ENCODE measurements at regions not wholly inside any gene's neighbourhood (a gene's known extent, or its start where the extent isn't known, plus 50 kb on each side); places are given as distances from the start of the nearest gene placed in this dataset.

- no peak for DNase-seq
- Histone ChIP-seq H3K9me3 (no peaks in the 10 kb centered on the region), H3K27me3 (no peaks in the 10 kb centered on the region), H3K4me1 (no peaks in the 10 kb centered on the region), H3K36me3 (no peaks in the 10 kb centered on the region), H3K4me3 (replicated peaks in 1 of 3) (no peak overlapping the region), H3K27ac (no peak overlapping the region)
- TF ChIP-seq, protein P1, sequence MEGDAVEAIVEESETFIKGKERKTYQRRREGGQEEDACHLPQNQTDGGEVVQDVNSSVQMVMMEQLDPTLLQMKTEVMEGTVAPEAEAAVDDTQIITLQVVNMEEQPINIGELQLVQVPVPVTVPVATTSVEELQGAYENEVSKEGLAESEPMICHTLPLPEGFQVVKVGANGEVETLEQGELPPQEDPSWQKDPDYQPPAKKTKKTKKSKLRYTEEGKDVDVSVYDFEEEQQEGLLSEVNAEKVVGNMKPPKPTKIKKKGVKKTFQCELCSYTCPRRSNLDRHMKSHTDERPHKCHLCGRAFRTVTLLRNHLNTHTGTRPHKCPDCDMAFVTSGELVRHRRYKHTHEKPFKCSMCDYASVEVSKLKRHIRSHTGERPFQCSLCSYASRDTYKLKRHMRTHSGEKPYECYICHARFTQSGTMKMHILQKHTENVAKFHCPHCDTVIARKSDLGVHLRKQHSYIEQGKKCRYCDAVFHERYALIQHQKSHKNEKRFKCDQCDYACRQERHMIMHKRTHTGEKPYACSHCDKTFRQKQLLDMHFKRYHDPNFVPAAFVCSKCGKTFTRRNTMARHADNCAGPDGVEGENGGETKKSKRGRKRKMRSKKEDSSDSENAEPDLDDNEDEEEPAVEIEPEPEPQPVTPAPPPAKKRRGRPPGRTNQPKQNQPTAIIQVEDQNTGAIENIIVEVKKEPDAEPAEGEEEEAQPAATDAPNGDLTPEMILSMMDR (IDR thresholded peaks at IDR 0.05), result no peak
- TF ChIP-seq POLR2A (IDR thresholded peaks at IDR 0.05), result no peak
- 88 to 94% methylated on average over 3 of the region's 3 CpGs for WGBS, 2 donors
- intact Hi-C loops (cut with DNase I), result no loop called here
Observed at GRCh38 chr17:12553625-12554024, 112.1 kb upstream of the MYOCD start.

DNA sequence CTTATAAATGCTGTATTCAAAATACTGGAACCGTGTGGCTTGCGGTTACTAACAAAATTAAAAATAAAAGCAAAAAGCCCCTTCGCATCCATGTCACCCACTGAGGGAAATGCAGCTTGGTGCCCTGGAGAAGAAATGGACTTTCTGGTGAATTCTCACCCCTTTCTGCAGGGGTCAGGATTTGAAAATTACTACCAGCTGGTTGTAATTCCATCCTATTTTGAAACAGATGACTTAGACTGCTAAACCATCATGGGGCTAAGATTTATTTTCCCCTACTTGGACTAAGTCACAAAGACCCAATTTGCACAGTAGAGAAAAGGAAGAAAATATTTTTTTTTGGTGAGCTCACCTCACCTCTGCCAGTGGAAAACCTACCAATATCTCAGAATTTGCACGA is 111.4 kb upstream of the MYOCD start:
- TF ChIP-seq POLR2A (IDR thresholded peaks at IDR 0.05), result no peak
- TF ChIP-seq, protein P1 (IDR thresholded peaks at IDR 0.05), result no peak
- Histone ChIP-seq H3K9me3 (no peaks in the 10 kb centered on the region), H3K36me3 (no peaks in the 10 kb centered on the region), H3K4me3 (replicated peaks in 1 of 3) (no peak overlapping the region), H3K27me3 (no peaks in the 10 kb centered on the region), H3K4me1 (no peaks in the 10 kb centered on the region), H3K27ac (no peak overlapping the region)
- intact Hi-C loops (cut with DNase I), result no loop called here
- no peak for DNase-seq
- 87 to 94% methylated on average over 4 of the region's 4 CpGs for WGBS, 2 donors

- 28% methylated on average over 4 of the region's 4 CpGs for WGBS, 2 donors
- TF ChIP-seq POLR2A (IDR thresholded peaks at IDR 0.05), result no peak
- TF ChIP-seq, protein P1 (IDR thresholded peaks at IDR 0.05), result no peak
- Histone ChIP-seq H3K27me3 (no peaks in the 10 kb centered on the region), H3K36me3 (no peaks in the 10 kb centered on the region), H3K4me3 (replicated peaks in 1 of 3) (no peak overlapping the region), H3K27ac (peak overlapping the region in 1 of 3 donors; percentile 43), H3K9me3 (no peaks in the 10 kb centered on the region), H3K4me1 (peaks cover 0 to 24% of the 10 kb centered on the region in 2 donors)
- no peak for DNase-seq
- intact Hi-C loops (cut with DNase I), result no loop called here
Observed at GRCh38 chr17:12566291-12566690, 99.4 kb upstream of the MYOCD start.

GRCh38 chr17:12567077-12568053 is 98.3 kb upstream of the MYOCD start:
- Histone ChIP-seq H3K27ac (peak overlapping the region in 1 of 3 donors; percentile 19), H3K27me3 (no peaks in the 10 kb centered on the region), H3K4me3 (replicated peaks in 1 of 3) (no peak overlapping the region), H3K36me3 (no peaks in the 10 kb centered on the region), H3K4me1 (peaks cover 0 to 24% of the 10 kb centered on the region in 2 donors), H3K9me3 (no peaks in the 10 kb centered on the region)
- TF ChIP-seq, protein P1 (IDR thresholded peaks at IDR 0.05), result no peak
- TF ChIP-seq POLR2A (IDR thresholded peaks at IDR 0.05), result no peak
- intact Hi-C loops (cut with DNase I), result no loop called here
- DNase-seq, result peak; percentile 30 to 33
- 30 to 38% methylated on average over 10 of the region's 10 CpGs for WGBS, 2 donors
